Body of pancreas (tissue), 4 donors: ENCODE measurements at regions not wholly inside any gene's neighbourhood (a gene's known extent, or its start where the extent isn't known, plus 50 kb on each side); places are given as distances from the start of the nearest gene placed in this dataset.

ENCODE experiments used
- CTCF ChIP-seq, 7 experiments: fragments of 450-650 bp in 4 of 7; fragments of 200-600 bp in 3 of 7; sonication (generic) in 3 of 7; IDR thresholded peaks; one replicate each; pipeline ENCODE4 v1.5.1; 2016 to 2019; ENCODE audit warnings: antibody characterized with exemption in 7 of 7
- POLR2A ChIP-seq, 3 donors: fragments of 450-650 bp; IDR thresholded peaks; one replicate each; pipeline ENCODE4 v1.6.1; 2016; ENCODE audit warnings: antibody characterized with exemption in 3 of 3, mild to moderate bottlenecking in 2 of 3

DNA sequence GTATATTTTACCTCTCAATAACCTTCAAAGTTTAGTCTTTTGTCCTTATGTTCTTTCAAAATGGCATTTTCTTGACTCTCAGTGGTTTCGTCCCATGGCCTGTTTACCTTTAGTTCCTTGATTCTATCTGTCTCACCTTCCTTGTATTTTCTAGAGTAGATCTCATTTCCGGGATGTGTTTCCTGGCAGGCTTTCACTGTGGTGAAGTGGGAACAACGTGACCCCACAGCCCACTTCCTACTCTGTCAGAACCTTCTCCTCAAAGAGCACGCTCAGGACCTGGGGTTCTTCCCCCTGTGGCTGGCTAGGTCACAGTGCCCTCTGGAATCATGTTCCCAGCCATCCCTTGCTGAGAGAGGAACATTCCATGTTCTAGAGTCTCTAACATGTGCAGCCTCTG, 129.9 kb upstream of the ZNF32 start:
- TF ChIP-seq CTCF (IDR thresholded peaks at IDR 0.05) (no peak), POLR2A (IDR thresholded peaks at IDR 0.05) (no peak)
